PC-9 (cell line): ENCODE measurements at regions not wholly inside any gene's neighbourhood (a gene's known extent, or its start where the extent isn't known, plus 50 kb on each side); places are given as distances from the start of the nearest gene placed in this dataset.

Source experiments
- CTCF ChIP-seq: fragments of 200-600 bp; sonication (generic); conservative IDR thresholded peaks from 2 replicates; pipeline ENCODE4 v1.6.1; 2017; ENCODE audit warnings: mixed run types, antibody characterized with exemption, mild to moderate bottlenecking, moderate library complexity
- EZH2 ChIP-seq: fragments of 200-600 bp; sonication (generic); IDR thresholded peaks from 2 replicates; pipeline ENCODE4 v1.8.0; 2017; ENCODE audit warnings: antibody characterized with exemption, low read depth

GRCh38 chr4:123581802-123582201 lies 185.2 kb downstream of the SPRY1 start:
- no peak for TF ChIP-seq CTCF
- no peak for TF ChIP-seq EZH2
